DMS153 treated with DMSO at 0.1 percent for 48 hours (cell line): ENCODE measurements at regions not wholly inside any gene's neighbourhood (a gene's known extent, or its start where the extent isn't known, plus 50 kb on each side); places are given as distances from the start of the nearest gene placed in this dataset.
"Not testable (repeated sequence)": the region's sequence is repeated elsewhere in the genome, so short reads cannot be mapped to it uniquely, and the experiment has no call there.

ENCODE experiments used
- DNase-seq: peaks from one replicate; lab custom pipeline; 2025; ENCODE audit not compliant: unreplicated experiment; lab: John Stamatoyannopoulos, UW

GRCh38 chr16:26768385-26769010 is 298.2 kb upstream of the C16orf82 start:
- DNase-seq, result no peak

GRCh38 chr16:26770547-26770946 is 296.2 kb upstream of the C16orf82 start:
- DNase-seq, result no peak

GRCh38 chr16:26772503-26772902 is 294.2 kb upstream of the C16orf82 start:
- DNase-seq, result no peak

- no peak for DNase-seq
Measured at GRCh38 chr16:26777821-26778220, 288.9 kb upstream of the C16orf82 start.

GRCh38 chr16:26787924-26788323 is 278.8 kb upstream of the C16orf82 start:
- no peak for DNase-seq

- no peak for DNase-seq
Measured at GRCh38 chr16:26791169-26791568, 275.6 kb upstream of the C16orf82 start.

- no peak for DNase-seq
Measured at GRCh38 chr16:26795184-26795583, 271.5 kb upstream of the C16orf82 start.

GRCh38 chr16:26801628-26802027 is 265.1 kb upstream of the C16orf82 start:
- DNase-seq, result no peak

- DNase-seq, result no peak
Measured at GRCh38 chr16:26802440-26802839, 264.3 kb upstream of the C16orf82 start.

GRCh38 chr16:26802965-26803364 is 263.8 kb upstream of the C16orf82 start:
- no peak for DNase-seq

- no peak for DNase-seq
Measured at GRCh38 chr16:26806657-26807056, 260.1 kb upstream of the C16orf82 start.

- DNase-seq, result no peak
Measured at GRCh38 chr16:26809461-26809860, 257.3 kb upstream of the C16orf82 start.

- no peak for DNase-seq
Measured at GRCh38 chr16:26816266-26816665, 250.5 kb upstream of the C16orf82 start.

- DNase-seq, result no peak
Measured at GRCh38 chr16:26816885-26817571, 249.7 kb upstream of the C16orf82 start.

GRCh38 chr16:26818393-26818792 is 248.3 kb upstream of the C16orf82 start:
- no peak for DNase-seq

- DNase-seq, result no peak
Measured at GRCh38 chr16:26824469-26824868, 242.3 kb upstream of the C16orf82 start.

- no peak for DNase-seq
Measured at GRCh38 chr16:26826500-26826899, 240.2 kb upstream of the C16orf82 start.

- no peak for DNase-seq
Measured at GRCh38 chr16:26827386-26827785, 239.3 kb upstream of the C16orf82 start.

- DNase-seq, result no peak
Measured at GRCh38 chr16:26830428-26831127, 236.1 kb upstream of the C16orf82 start.

GRCh38 chr16:26836114-26836513 is 230.6 kb upstream of the C16orf82 start:
- not testable (repeated sequence) for DNase-seq

- no peak for DNase-seq
Measured at GRCh38 chr16:26838931-26839330, 227.8 kb upstream of the C16orf82 start.

GRCh38 chr16:26840691-26841090 is 226.0 kb upstream of the C16orf82 start:
- no peak for DNase-seq
